ENCODE measurements at regions not wholly inside any gene's neighbourhood (a gene's known extent, or its start where the extent isn't known, plus 50 kb on each side); places are given as distances from the start of the nearest gene placed in this dataset.
"Not testable (repeated sequence)": the region's sequence is repeated elsewhere in the genome, so short reads cannot be mapped to it uniquely, and the experiment has no call there.

DNA sequence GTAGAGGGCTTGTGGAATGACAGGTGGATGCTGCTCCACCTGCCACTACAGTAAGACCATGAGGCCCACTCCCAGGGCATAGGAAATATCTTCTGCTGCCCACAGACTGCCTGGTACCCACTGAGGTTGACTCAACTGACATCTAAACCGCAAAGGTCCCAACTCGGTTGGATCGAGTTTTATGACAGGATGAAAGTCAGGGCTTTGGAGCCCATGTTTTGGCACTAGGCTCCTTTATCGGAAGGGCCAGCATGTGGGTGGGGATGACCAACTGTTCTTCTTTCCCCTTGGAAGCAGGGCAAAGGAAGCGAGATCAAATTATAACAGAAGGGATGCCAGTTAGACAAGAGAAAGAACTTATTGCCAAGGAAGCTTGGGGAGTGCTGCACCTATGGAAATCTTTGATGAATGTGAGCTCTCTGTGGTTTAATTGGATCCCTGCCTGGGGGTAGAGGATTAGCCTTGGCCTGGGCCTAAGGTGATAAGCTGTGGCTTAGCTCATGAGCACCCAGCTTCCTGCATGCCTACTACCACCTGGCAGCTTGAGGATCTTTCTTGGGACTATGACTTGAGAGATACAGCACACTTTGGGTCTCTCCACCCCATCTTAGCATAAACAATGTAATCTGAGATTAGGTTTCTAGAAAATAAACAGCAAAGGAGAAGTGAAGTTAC is 121.8 kb downstream of the KCNA5 start:
- DNase-seq, result no peak

DNA sequence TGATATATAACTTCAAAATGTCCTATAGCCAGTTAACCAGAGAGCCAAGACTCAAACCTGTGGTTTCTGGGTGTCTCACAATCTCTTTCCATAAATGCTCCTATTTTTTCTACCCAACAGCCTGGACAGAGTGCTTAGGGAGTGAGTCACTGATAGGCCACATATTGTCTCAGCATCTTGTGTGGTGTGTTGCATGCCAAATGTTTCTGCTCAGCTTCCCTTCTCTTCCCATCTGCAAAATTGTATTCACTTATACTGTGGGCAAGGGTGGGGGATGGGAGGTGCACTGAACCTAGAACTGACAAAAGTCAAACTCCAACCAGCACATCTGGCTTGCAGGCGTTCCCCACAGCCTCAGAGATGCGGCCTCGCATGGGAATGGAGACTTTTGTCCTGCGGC is 123.3 kb downstream of the KCNA5 start:
- DNase-seq, result no peak

DNA sequence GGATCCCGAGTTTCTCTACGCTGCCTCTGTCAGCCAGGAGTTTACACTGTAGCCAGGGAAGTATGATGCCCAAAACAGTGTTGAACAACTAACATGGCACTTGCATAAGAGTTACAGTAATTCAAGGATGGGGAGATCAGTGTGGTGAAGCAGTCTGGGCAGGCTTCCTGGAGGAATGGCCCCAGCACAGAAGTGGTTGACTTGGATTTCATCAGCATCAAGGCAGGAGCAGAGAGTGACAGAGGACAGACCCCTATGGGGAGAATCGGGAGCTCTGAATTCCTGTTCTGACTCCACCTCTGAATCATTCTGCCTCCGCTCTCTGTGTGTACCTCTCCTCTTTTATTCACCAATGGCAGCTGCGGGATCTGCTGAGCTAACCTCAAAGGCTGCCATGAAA is 124.5 kb downstream of the KCNA5 start:
- DNase-seq, result no peak

DNA sequence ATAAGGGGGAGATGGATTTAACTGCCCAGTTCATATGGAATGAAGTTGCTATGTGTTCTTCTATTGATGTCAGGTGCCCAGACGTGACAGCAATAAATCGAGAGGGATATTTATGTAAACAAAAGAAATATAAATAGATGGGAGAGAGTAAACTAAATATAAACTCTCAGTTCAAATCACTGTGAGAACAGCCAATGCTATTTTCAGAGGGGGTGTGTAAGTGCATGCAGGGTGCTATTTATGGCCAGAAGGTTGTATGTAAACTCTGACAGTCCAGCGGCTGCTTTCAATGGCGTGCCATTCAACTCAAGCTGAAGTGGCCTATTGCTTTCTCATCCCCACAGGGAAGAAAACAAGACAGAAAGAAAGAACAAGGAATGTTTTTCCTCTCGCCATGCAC is 127.2 kb downstream of the KCNA5 start:
- no peak for DNase-seq

DNA sequence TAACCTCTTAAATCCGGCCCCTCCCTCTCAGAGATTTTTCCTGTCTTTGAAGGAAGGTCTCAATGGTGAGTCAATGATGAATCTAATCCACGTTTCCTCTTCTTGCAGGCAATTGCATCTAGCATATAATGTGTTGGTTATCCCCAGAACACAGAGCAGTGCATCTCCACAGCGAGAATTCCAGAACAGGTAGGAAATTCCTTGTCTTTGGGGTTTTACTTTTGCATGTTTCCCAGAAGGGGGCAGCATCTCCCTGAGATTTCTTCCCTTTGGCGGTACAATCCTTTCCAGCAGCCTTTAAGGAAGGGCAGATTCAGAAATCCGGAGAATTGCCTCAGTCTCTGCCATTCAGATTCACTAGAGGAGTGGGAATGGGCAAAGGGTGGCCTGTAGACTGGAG is 128.0 kb downstream of the KCNA5 start:
- DNase-seq, result peak in 6 of 51 donors; percentile 1 to 8 (median 3)

DNA sequence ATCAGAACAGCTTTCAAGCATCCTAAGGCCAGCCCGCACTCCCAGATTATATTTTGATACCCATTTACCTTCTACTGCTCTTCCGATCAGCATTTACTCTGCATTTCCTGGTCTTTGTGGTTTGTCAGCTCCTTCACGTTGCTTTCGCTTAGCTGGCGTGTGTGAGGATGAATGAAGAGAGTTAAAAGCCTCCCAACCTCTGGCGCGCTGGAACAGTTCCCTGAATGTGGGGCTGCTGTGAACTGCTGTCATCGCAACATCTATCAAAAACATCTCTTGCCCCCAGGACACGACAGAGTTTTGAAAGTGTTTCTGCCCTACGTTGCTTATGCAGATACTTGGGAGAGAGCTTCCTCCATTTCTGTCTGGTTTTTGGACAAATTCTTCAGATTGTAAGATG is 129.2 kb downstream of the KCNA5 start:
- no peak for DNase-seq

DNA sequence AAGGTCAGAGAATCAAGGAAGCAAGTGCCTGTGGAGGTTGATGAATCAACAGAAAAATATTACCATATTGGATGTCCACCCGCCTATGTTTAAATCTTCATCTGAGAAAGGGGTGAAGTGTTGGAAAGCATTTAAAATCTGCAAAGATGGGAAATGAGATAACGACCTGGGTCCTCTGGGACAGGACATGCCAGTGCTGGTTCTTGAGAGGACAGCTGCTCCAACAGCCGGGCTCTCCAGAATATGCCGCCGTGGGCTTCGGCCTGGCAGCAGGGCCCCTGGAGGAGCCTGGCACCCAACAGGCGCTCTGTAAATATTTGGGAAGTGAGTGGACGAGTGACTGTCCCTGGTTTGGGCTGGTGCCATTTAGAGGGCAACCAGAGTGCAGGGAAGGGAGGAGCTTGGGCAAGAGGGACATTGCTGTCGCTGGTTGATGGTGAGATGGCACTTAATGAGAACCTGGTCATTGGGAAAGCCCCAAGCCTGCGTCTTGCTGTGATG is 129.9 kb downstream of the KCNA5 start:
- no peak for DNase-seq

DNA sequence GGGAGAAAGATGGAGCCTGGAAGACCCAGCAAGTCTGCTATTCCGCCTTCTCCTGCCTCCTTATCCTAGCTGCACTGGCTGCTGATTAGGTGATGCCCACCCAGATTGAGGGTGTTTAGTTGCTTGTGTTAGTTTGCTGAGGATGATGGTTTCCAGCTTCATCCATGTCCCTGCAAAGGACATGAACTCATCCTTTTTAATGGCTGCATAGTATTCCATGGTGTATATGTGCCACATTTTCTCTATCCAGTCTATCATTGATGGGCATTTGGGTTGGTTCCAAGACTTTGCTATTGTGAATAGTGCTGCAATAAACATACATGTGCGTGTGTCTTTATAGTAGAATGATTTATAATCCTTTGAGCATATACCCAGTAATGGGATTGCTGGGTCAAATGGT is 131.7 kb downstream of the KCNA5 start:
- not testable (repeated sequence) for DNase-seq

DNA sequence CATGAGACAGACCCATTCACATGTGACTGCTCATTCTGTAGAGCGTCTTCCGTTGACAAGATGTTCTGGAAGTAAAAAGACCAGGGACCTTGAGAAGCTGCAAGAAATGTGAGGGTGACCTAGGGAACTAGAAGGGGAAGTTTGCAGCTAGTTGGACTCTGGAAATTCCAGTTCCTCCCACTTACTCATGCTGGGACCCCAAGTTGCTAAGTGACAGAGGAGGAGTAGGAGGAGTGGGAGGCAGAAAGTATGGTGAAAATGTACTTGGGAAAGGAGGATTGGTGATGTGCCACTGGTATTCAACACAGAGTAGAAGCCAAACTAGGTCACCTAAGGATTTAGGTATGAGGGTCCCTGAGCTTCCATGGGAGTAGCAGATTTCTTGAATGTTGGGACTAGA is 132.4 kb downstream of the KCNA5 start:
- no peak for DNase-seq

DNA sequence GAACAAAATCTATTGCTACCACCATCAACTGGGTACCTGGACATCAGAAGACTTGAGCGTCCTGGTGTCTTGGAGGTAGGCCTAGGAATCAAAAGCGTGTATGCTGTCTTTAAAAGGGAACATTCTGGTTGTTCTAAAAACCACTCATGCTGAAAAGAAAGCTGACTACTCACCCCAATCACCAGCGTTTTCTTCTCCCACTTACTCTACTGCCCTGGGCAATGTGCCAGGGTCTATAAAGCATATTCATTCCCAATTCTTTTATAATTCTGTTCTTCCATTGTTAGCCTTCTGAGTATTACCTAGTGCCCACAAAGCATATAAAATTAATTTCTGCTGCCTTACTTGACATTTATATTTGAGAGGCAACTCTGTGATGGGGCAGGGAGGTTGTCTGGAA is 133.4 kb downstream of the KCNA5 start:
- DNase-seq, result no peak

DNA sequence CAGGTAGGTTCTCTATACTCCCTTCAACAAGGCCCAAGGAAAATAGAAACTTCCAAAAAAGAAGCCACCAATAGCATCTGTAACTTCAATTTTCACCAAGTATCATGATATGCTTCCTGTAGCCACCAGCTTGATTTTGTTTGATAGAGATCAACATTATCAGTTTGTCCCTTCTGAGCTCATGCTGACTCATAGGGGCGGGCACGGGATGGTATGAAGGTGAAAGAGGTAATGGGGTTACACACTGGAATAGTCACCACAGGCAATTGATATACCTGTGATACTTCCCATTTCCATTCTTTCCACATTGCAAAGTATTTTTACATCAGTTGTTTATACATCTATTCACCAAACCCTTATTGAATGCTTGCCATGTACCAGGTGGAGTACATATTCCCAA is 134.1 kb downstream of the KCNA5 start:
- DNase-seq, result no peak

DNA sequence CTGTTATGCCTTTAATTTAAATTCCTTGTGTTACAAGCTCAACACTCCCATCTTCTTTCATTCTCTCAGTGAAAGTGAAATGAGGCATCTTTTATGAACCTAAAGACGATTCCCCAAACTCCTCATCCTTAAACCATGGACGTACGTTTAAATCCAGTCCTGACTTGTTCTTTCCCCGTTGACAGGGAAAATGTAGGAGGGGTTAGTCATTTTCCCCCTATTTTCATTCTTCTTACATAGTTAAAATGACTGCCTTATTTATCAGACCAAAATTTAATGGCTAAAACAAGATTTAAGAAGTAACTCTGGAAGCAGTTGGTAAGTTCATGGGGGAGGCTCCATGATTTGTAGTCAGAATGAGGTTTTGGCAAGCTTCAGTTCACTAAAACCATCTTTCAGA is 134.9 kb downstream of the KCNA5 start:
- no peak for DNase-seq

DNA sequence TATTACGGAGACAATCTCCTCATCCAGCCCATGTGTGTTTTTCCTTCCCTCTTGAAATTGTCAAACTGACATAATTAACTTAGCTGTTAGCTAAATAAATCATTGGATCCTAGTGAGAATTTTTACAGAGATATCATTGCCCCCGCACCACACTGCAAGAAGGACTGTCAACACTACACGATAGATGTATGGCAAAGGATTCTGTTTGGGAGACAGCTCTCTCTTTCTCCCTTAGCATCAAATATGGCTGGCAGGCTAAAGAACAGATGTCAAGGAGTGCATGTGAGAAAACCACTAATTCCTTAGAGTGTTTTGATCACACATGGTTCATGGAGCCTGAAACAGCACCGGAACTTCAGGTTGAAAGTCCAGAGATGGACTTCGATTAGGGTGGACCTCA is 136.8 kb downstream of the KCNA5 start:
- DNase-seq, result no peak

DNA sequence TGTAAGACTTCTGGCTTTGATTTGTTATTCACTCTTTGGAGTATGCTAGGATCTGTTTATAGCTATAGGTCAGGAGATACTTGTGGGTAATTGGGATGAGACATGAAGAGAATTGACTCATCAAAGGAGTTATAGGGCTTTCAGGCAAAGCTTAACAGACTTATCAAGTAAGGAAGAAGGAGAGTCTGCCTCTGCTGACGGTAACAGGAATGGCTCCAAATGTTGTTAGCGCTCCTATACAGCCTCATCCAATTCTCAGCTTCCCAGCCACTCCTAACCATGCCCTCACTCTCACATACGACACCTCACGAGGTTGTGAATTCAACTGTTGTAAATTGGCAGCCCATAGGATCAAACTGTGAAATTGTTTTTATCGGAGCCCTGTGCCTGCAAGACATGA is 140.5 kb downstream of the KCNA5 start:
- no peak for DNase-seq

DNA sequence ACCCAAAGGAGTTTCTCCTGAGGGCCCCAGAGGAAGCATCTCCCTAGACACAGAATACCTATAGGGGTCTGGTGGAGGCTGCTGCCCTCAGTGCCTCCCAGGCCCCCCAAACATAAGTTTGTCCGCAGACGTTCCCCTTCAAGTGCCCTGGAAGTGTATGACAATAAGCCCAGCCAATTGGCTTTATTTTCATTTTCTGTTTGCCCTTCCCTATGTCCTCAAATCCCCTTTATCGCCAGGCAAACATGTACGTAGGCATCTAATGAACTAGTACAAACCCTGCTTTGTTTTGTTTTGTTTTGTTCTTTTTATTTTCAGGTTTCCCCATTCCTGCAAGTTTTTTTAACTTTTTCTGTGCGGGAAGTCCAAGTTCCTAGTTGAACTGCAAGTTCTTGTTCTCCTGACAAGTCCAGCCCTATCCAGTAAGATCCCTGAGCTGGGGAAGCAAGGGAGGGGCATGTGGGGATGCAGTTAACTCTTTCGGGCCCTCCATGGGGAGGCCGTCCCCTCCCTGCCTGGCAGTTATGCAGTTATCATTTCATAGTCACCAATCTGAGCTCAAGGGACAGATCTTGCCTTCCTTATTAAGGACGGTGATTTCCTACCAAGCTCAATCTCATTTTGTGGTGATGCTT is 141.9 kb downstream of the KCNA5 start:
- no peak for DNase-seq

DNA sequence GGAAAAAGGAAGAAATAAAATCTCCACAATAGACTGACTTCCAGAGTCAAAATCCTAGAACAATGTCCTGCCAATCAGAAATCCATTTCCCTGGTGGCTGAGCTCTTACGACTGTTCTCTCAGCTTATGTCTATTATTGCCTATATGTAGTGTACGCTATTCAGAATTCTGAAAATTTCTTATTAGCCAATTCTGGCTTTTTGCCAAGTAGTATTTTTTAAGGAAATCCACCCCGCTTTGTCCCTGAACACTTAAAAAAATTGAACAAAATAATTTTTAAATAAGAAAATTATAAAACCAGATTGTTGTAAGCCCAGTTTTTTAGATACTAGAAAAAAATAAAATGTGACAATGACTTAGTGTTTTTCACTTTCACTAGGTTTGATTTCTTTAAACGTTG is 143.0 kb downstream of the KCNA5 start:
- no peak for DNase-seq

DNA sequence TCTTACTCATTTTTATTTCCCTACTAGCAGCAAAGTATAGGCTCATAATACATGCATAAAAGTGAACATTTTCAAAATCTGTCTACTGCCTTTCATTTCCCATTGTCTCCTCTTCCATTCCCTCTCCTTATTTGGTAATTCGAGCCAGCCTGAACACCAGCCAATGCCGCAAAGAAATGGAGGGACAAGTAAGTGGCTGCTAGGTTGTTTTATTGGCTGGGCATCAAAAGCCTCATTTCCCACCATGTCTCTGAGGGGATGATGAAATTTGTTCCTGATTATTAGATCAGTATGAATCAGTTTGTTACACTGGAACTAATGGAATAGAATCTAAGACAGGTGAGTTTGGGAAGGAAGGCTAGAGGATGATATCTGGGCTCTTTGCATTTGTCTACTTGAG is 143.5 kb downstream of the KCNA5 start:
- DNase-seq, result no peak

DNA sequence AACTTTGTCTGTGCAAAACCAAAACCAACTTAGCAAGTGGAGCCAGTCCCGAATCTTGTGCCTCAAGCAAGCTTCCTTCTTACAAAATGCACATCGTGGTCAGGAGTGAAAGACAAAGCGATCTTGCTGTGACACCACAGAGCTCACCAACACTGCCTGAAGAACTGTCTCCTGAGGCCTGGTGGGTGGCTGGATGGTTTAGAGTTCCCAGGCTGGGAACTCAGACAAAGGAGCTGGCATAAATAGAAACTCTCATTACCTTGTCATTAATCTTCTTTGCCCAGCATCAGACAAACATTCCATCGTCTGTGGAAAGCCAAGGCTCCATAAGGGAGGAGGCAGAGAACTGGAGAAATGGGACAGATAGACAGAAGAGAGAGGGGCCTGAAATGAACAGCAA is 144.8 kb downstream of the KCNA5 start:
- no peak for DNase-seq

DNA sequence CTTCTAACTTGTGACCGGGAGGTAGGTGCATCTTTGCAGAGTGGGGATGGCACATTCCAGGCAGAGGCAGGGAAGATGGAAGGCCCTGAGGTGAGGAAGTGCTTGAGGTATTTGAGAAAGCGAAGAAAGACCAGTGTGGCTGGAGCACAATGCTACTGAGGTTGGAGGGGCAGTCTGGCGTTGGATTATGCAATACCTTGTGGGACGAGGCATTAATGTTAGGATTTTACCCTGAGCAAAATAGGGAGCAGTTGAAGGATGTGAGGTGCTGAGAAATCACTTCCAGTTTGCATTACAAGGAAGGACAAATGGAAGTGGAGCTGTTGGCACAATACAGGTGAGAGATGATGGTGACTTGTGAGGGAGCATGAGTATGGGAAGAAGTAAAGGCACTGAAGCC is 145.5 kb downstream of the KCNA5 start:
- DNase-seq, result no peak

DNA sequence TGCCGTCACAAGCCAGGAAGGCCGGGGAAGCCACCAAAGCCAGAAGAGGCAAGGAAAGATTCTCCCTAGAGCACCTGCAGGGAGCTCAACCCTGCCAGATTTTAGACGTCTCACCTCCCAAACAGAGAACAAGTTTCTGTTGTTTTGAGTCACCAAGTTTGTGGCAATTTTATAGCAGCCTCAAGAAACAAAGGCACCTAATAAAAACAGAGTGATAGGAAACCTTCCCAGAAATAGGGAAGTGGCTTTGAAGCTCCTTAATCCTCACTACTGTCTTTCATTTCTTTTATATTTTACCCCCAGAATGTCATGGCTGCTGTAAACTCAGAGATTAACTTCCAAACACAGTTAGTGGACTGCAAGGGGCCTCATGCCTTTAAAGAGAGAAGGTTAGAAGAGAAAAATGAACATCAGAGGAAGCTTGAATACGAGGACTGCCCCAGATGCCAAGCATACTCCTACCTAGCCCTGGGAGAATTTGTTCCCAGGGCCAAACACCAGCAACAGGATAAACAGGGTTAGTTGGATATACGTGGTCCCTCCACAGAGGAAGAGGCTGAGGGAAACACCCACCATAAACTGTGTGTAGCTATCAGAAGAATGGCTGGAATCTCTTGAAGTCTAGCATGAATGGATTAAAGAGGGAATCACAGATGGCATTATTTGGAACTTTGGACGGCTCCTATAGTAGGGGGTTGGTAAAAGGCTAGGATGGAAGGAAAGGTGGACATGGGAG is 148.3 kb downstream of the KCNA5 start:
- no peak for DNase-seq

DNA sequence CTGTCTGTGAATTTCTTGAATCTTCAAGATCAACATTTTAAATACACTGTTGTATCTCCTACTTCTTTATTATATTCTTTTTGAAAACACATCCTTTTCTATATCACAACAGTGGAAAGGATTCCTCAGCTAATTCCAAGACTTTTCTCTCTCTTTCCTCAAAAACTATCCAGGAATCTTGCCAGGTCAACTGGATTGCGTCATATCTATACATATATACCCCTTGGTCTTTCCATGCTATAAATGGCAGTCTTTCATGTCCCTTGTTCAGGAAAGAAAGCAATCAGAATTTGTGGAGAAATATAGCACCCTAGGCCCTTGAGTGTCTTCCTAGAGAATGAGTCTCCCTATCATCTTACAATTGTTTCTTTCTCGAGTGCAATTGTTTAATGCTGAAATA is 149.0 kb downstream of the KCNA5 start:
- DNase-seq, result no peak

DNA sequence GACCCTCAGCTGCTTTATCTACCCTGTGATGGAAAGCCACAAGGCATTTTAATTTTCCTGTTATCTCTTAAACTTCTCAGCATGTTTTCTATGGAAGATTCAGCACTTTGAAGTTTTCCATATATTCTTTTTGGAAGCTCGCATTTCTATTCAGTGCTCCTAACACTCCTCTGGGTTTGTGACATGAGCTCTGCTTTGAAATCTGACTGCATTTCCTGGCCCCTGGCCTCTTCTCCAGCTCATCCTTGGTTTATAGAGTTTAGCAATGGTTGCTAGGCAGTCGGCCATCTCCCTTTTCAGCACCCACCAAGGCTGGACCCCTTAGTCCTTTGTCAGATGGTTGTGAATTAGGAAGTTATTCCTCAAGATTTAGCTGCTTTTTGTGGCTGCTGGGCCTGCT is 150.6 kb downstream of the KCNA5 start:
- no peak for DNase-seq

DNA sequence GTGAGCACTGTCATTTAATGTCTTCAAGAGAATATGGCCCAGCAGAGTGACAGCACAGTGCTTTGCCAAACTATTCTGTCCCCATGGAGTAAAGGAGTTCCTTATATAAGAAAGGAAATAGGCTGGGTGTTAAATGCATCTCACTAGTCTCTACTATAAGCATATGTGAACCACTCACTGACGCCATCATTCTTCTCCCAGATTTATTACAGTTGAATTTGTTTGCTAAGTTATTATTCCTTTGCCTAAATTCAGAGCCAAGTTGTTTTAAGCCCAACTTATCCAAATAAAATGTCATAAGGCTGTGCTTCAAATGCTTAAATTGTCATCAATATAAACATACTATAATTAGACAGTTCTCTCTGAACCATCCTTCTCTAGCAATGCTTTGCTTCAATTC is 151.6 kb downstream of the KCNA5 start:
- no peak for DNase-seq

Data from hypothalamus (tissue), 51 donors.